Activated CD4-positive, alpha-beta T cell treated with anti-CD3 and anti-CD28 coated beads, Interleukin-2, amount 10 ng/mL, durations not matched to agents 24 days and 14 days (primary cell): ENCODE measurements at regions not wholly inside any gene's neighbourhood (a gene's known extent, or its start where the extent isn't known, plus 50 kb on each side); places are given as distances from the start of the nearest gene placed in this dataset.
"Not testable (repeated sequence)": the region's sequence is repeated elsewhere in the genome, so short reads cannot be mapped to it uniquely, and the experiment has no call there.

Source experiments
- DNase-seq: peaks from one replicate; pipeline ENCODE4 v3.0.0; 2022
- H3K27ac Mint-ChIP-seq: one replicate; pipeline ENCODE4 v1.8.0; 2022; ENCODE audit warnings: mild to moderate bottlenecking, mixed read lengths
- H3K27me3 Mint-ChIP-seq: one replicate; pipeline ENCODE4 v1.8.0; 2022; ENCODE audit warnings: mixed read lengths
- H3K36me3 Mint-ChIP-seq: one replicate; pipeline ENCODE4 v1.8.0; 2022; ENCODE audit warnings: low read depth, mild to moderate bottlenecking, mixed read lengths
- H3K4me1 Mint-ChIP-seq: one replicate; pipeline ENCODE4 v1.8.0; 2021; ENCODE audit warnings: mixed read lengths
- H3K4me3 Mint-ChIP-seq: one replicate; pipeline ENCODE4 v1.8.0; 2022; ENCODE audit warnings: mild to moderate bottlenecking, moderate library complexity, mixed read lengths
- H3K9me3 Mint-ChIP-seq: one replicate; pipeline ENCODE4 v1.8.0; 2021; ENCODE audit warnings: mixed read lengths
- intact Hi-C: fragments of 100-400 bp; cut with micrococcal nuclease; formaldehyde crosslinking; loops from one replicate; pipeline ENCODE4 v1.15.1; 2023

- Mint-ChIP-seq H3K36me3 (no peaks in the 10 kb centered on the region), H3K4me1 (no peaks in the 10 kb centered on the region), H3K27me3 (peaks cover 2% of the 10 kb centered on the region), H3K27ac (no peak overlapping the region), H3K9me3 (no peaks in the 10 kb centered on the region), H3K4me3 (no peak overlapping the region)
- DNase-seq = no peak
- intact Hi-C loops = no loop called here
Measured at GRCh38 chr7:113030489-113030888, 56.1 kb downstream of the GPR85 start.

- no peak for DNase-seq
- no peak overlapping the region for H3K4me3 Mint-ChIP-seq
- H3K4me1 Mint-ChIP-seq = no peaks in the 10 kb centered on the region
- no peak overlapping the region for H3K27ac Mint-ChIP-seq
- H3K27me3 Mint-ChIP-seq = no peaks in the 10 kb centered on the region
- intact Hi-C loops = no loop called here
- no peaks in the 10 kb centered on the region for H3K9me3 Mint-ChIP-seq
- no peaks in the 10 kb centered on the region for H3K36me3 Mint-ChIP-seq
Measured at GRCh38 chr7:113026941-113027340, 59.7 kb downstream of the GPR85 start.

GRCh38 chr7:113017144-113017857, 69.3 kb downstream of the GPR85 start:
- intact Hi-C loops, H3K27me3 Mint-ChIP-seq, DNase-seq, H3K4me1 Mint-ChIP-seq, H3K9me3 Mint-ChIP-seq, H3K27ac Mint-ChIP-seq, H3K36me3 Mint-ChIP-seq, H3K4me3 Mint-ChIP-seq: not testable (repeated sequence)

DNA sequence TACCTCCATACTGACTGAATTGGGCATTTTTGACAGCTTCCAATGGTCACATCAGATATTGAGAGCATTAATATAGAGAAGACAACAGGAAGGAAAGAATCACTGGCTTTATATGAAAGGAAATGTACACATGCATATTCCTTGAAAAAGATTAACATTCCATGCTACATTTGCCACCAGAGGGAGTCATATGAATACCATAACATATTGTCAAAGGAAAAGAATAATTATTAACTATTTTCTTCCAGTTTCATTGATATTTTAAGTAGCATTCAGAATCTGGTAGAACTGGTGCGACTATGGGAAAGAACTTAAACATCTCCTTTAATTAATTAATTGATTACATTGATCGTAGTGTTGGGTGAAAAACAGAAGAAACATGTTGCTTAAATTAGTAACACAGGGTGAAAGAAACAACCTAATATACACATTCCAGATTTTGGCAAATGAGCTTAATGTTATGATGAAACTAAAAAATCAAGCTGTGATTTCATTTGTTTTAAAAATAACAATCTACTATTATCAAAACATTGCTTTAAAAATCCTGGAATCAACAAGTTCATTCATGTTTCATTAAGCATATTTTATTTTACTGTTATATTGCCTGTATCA, 71.5 kb downstream of the GPR85 start:
- Mint-ChIP-seq H3K4me1 (no peaks in the 10 kb centered on the region), H3K27ac (no peak overlapping the region), H3K4me3 (no peak overlapping the region), H3K9me3 (no peaks in the 10 kb centered on the region), H3K27me3 (no peaks in the 10 kb centered on the region), H3K36me3 (no peaks in the 10 kb centered on the region)
- DNase-seq = no peak
- intact Hi-C loops = no loop called here

DNA sequence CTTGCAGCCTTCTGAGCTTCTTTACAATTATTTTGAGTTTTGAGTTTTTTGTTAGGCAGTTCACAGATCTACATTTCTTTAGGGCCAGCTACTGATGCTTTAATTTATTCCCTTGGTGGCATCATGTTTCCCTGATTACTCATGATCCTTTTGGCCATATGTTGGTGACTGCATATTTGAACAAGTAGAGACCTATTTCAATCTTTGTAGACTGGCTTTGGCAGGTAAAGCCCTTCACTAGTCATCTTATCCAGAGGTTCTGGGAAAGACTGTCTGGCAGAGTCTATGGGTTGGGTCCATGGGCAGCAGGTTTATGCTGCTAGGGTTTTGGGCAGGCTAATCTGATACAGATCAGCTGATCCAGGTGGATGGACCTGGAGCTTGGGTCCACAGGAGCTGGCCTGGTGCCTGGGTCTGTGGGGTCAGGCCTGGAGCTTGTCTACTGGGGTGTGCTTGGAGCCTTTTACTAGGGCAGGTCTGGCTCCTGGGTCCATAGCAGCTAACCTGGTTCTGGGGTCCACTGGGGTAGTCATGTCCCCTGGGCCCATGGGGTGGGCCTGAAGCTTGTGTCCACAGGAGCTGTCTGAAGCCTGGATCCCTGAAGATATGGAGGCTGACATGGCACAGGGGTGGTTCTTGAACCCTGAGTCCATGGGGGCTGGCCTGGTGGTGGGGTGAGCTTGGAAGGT, 72.7 kb downstream of the GPR85 start:
- intact Hi-C loops = no loop called here
- H3K9me3 Mint-ChIP-seq = no peaks in the 10 kb centered on the region

DNA sequence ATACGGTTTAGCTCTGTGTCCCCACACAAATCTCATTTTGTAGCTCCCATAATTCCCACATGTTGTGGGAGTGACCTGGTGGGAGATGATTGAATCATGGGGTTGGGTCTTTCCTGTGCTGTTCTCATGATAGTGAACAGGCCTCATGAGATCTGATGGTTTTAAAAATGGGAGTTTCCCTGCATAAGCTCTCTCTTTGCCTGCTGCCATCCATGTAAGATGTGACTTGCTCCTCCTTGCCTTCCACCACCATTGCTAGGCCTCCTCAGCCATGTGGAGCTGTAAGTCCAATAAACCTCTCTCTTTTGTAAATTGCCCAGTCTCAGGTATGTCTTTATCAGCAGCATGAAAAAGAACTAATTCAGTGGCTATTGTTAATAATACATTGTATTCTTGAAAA, 73.8 kb downstream of the GPR85 start:
- H3K9me3 Mint-ChIP-seq, H3K27me3 Mint-ChIP-seq, intact Hi-C loops, H3K27ac Mint-ChIP-seq, H3K4me1 Mint-ChIP-seq, DNase-seq, H3K36me3 Mint-ChIP-seq, H3K4me3 Mint-ChIP-seq: not testable (repeated sequence)

More for the DNA sequence above, 72.7 kb downstream of the GPR85 start:
- Mint-ChIP-seq H3K27me3 (no peaks in the 10 kb centered on the region), H3K27ac (no peak overlapping the region), H3K4me3 (no peak overlapping the region), H3K4me1 (no peaks in the 10 kb centered on the region), H3K36me3 (no peaks in the 10 kb centered on the region)
- DNase-seq = no peak

DNA sequence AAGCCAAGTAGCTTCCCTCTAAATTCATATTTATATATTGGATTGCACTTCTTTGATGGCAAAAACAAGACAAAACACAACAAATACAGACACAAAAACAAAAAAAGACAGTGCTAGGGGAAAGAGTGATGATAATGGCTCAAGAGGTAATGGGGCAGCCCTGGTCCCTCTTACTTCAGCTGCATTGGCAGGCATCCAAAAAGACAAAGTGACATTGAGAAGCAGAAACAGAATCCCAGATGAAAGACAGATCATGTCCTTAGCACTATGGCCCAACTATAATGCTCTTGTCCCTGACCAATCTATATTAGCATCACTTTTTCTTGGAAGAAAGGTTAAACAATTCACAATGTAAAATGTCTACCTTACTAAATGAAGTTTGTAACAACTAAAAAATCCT, 76.2 kb downstream of the GPR85 start:
- Mint-ChIP-seq H3K4me3 (no peak overlapping the region), H3K27ac (no peak overlapping the region), H3K4me1 (no peaks in the 10 kb centered on the region), H3K27me3 (no peaks in the 10 kb centered on the region), H3K36me3 (no peaks in the 10 kb centered on the region), H3K9me3 (no peaks in the 10 kb centered on the region)
- no peak for DNase-seq
- intact Hi-C loops = no loop called here

GRCh38 chr7:113008755-113009154, 77.9 kb downstream of the GPR85 start:
- no peak for DNase-seq
- no peaks in the 10 kb centered on the region for H3K9me3 Mint-ChIP-seq
- H3K27ac Mint-ChIP-seq = no peak overlapping the region
- H3K4me3 Mint-ChIP-seq = no peak overlapping the region
- no peaks in the 10 kb centered on the region for H3K36me3 Mint-ChIP-seq
- H3K4me1 Mint-ChIP-seq = peaks cover 2% of the 10 kb centered on the region
- intact Hi-C loops = no loop called here
- H3K27me3 Mint-ChIP-seq = no peaks in the 10 kb centered on the region

DNA sequence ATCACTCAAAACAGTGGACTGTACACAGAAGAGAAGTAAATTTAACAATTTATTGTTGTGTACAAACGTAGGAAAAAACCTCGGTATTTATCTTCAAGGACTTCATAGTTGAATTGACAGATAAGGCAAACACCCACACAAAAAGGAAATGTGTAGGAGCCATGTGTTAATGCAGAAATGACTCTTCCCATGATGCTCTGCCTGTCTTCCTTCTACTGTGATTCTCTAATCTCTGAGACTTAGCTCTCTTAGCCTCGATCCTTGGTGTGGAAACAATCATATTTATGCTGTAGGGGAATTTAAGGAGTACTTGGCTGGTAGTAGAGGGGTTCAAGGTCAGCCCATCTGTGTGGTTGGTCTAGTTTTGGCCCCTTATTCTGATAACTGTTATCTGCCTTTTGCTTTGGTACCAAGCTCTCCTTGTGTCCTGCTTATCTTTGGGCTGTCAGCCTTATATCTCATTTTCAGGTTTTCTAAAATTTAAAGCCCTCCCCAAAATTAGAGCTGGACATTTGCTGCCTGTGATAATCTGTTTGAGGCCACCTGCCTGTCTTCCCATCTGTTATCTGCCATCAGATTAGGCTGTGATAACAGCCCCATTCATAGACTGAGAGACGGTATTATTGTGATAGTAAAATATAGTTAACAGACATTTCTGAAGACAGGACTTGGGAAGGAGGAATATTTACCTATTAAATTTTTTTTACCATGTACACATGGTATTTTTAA, 81.7 kb downstream of the GPR85 start:
- DNase-seq = no peak
- no peaks in the 10 kb centered on the region for H3K36me3 Mint-ChIP-seq
- H3K4me3 Mint-ChIP-seq = no peak overlapping the region
- intact Hi-C loops = no loop called here
- H3K27me3 Mint-ChIP-seq = no peaks in the 10 kb centered on the region
- H3K27ac Mint-ChIP-seq = no peak overlapping the region
- H3K9me3 Mint-ChIP-seq = no peaks in the 10 kb centered on the region
- peaks cover 2% of the 10 kb centered on the region for H3K4me1 Mint-ChIP-seq

DNA sequence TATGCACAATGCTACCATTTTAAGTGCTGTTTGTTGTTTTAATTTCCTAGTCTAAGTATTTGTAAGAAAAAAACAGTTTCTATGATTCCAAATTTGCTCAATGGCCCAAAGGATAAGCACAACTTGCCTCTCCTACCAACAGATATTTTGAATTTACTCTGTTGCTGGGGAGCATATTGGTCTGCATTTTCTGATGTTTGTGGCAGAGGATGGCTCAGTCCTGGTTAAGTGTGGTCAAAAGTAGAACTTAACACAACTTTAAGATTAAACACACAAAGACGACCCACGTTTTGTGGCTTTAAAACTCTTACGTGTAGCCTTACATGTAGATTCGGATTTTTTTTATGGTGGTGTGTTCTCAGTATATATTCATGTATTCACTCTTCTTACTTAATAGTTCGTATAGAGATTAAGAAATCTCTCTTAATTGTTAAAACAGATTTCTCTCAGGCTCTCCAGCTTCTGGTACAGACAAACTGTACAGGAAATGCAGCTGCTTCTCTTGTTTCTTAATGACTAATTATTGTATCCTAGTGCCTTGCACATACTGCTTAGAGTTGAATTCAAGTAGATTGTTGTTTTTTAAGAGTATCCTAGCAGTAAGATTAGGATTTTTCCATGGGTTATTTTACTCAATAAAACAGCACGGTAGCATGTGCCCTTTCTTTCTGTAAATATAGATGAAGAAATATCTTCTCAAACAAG, 86.2 kb downstream of the GPR85 start:
- H3K4me1 Mint-ChIP-seq = peaks cover 2% of the 10 kb centered on the region
- H3K27me3 Mint-ChIP-seq = no peaks in the 10 kb centered on the region
- no peak overlapping the region for H3K27ac Mint-ChIP-seq
- no peaks in the 10 kb centered on the region for H3K9me3 Mint-ChIP-seq
- H3K4me3 Mint-ChIP-seq = no peak overlapping the region
- no peaks in the 10 kb centered on the region for H3K36me3 Mint-ChIP-seq
- no peak for DNase-seq
- intact Hi-C loops = no loop called here

DNA sequence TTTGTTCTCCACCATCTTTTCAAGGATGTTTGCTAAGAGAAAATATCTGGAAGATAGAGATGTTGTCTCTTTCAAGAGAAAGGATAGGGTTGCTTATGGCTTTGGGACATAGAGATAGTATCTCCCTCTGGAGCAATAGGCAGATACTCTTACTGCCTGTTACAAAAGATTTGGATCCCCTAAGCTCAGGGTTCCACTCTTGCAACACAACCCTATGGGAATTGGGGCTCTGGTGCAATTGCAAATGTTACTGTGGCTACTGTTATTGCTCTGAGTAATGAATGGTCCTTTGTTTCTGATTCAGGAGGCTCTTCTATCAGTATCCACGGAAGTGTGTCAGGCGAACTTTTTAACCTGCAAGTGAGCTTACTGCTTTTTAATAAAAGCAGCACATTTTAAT, 88.8 kb downstream of the GPR85 start:
- Mint-ChIP-seq H3K27ac (no peak overlapping the region), H3K36me3 (no peaks in the 10 kb centered on the region), H3K27me3 (no peaks in the 10 kb centered on the region), H3K4me3 (no peak overlapping the region), H3K9me3 (no peaks in the 10 kb centered on the region), H3K4me1 (no peaks in the 10 kb centered on the region)
- intact Hi-C loops = no loop called here
- no peak for DNase-seq

DNA sequence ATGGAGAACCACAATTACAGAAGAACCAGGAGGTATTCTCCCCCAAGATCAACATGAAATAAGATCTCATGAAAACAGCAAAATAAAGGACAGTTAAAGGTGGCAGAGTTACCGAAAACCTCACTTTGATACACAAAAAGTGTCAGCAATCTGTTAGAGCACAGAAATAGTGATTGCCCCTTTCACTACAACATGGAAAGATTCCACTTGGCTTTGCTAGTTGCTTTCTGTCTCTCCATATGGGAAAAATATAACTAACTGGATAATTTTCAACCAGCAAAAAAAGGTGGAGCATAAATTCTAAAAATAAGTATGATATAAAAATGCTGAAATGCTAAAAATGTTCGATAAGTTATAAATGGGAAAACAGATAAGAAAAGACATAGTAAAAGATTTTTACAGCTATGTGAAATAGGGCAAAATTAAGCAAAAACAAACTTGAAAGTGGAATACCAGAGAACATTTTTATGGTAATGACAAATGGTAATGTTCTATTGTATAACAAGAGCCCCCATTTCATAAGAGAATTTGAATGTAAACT, 90.2 kb downstream of the GPR85 start:
- Mint-ChIP-seq H3K9me3 (no peaks in the 10 kb centered on the region), H3K27me3 (no peaks in the 10 kb centered on the region), H3K4me1 (no peaks in the 10 kb centered on the region), H3K36me3 (no peaks in the 10 kb centered on the region), H3K4me3 (no peak overlapping the region), H3K27ac (no peak overlapping the region)
- DNase-seq = no peak
- intact Hi-C loops = no loop called here

DNA sequence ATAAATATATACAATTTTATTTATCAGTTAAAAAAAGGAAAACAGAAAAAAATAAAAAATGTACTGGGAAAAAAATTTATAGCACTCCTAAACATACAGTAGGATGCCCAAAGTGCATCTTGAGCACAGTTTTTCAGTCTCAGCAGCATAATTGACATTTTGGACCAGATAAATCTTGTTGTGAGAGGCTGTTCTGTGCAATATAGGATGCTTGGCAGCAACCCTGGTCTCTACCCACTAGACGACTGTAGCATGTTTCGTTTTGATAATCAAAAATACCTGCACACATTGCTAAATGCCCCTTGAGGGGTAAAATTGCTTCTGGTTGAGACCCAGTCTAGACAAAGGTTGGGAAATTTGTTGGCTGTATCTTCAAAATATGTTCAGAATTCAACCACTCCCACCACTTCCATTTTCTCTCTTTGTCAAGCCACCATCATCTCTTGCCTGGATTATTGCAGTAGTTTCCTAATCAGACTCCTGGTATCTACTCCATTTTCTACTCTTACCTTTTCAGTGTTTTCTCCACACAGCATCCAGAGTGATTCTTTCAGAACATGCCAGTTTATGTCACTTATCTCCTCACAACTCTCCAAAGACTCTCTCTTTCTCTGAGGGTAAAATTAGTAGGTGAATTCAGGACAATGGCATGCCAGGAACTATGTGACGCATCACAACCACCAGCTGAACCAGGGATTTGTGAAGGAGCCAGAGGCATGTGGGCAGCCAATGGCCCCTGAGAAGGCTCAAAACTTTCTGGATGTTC, 91.4 kb downstream of the GPR85 start:
- DNase-seq = no peak
- intact Hi-C loops = no loop called here
- Mint-ChIP-seq H3K36me3 (no peaks in the 10 kb centered on the region), H3K4me3 (no peak overlapping the region), H3K4me1 (no peaks in the 10 kb centered on the region), H3K9me3 (no peaks in the 10 kb centered on the region), H3K27ac (no peak overlapping the region), H3K27me3 (no peaks in the 10 kb centered on the region)
